K562 (cell line): ENCODE measurements at regions not wholly inside any gene's neighbourhood (a gene's known extent, or its start where the extent isn't known, plus 50 kb on each side); places are given as distances from the start of the nearest gene placed in this dataset.

ENCODE experiments used
- DDX20 ChIP-seq: fragments of 450-650 bp; IDR thresholded peaks from 2 replicates; pipeline ENCODE4 v1.6.1; 2016; ENCODE audit warnings: missing genetic modification characterization, low read depth, mild to moderate bottlenecking, missing compliant biosample characterization, moderate library complexity
- E4F1 ChIP-seq: fragments of 250-450 bp; sonication (Bioruptor Pico); IDR thresholded peaks from 2 replicates; pipeline ENCODE4 v1.5.0; 2021; ENCODE audit warnings: mild to moderate bottlenecking, borderline replicate concordance
- HMGXB4 ChIP-seq: sonication (generic); formaldehyde crosslinking; IDR thresholded peaks from 2 replicates; pipeline ENCODE4 v1.8.1; 2023; ENCODE audit warnings: mild to moderate bottlenecking, missing genetic modification reagents
- PHF21A ChIP-seq: fragments of 450-650 bp; IDR thresholded peaks from 2 replicates; pipeline ENCODE4 v1.6.1; 2017; ENCODE audit warnings: low read depth, borderline replicate concordance
- RBM39 ChIP-seq: fragments of 200-400 bp; formaldehyde crosslinking; optimal IDR thresholded peaks from 2 replicates; pipeline ENCODE3; 2018; ENCODE audit warnings: low read depth, low read length
- RREB1 ChIP-seq: fragments of 250-450 bp; sonication (Bioruptor Pico); IDR thresholded peaks from 2 replicates; pipeline ENCODE4 v1.4.0; 2020
- SIX5 ChIP-seq, 2 experiments: IDR thresholded peaks; 2 replicates each; pipeline ENCODE4 v1.6.1; 2011; ENCODE audit warnings: low read length in 2 of 2, borderline replicate concordance in 1 of 2, low read depth in 1 of 2, mild to moderate bottlenecking in 1 of 2, moderate library complexity in 1 of 2; ENCODE audit not compliant: insufficient read depth in 1 of 2
- ZNF121 ChIP-seq: sonication (generic); formaldehyde crosslinking; conservative IDR thresholded peaks from 2 replicates; pipeline ENCODE4 v1.8.0; 2022; ENCODE audit warnings: missing genetic modification reagents
- ZNF224 ChIP-seq: sonication (generic); formaldehyde crosslinking; IDR thresholded peaks from 2 replicates; pipeline ENCODE4 v1.8.0; 2022; ENCODE audit warnings: mild to moderate bottlenecking, missing genetic modification reagents
- ZNF699 ChIP-seq: fragments of 250-450 bp; sonication (Bioruptor Pico); IDR thresholded peaks from 2 replicates; pipeline ENCODE4 v1.8.0; 2021; ENCODE audit warnings: mild to moderate bottlenecking, moderate library complexity; ENCODE audit not compliant: insufficient replicate concordance

GRCh38 chr21:38159355-38159754 lies 97.4 kb upstream of the KCNJ15 start (continued):
- TF ChIP-seq E4F1 (CRISPR knock-in tag) (no peak), SIX5 (IDR thresholded peaks at IDR 0.05; ENCODE audit: borderline replicate concordance in 1 of 2, insufficient read depth in 1 of 2, low read depth in 1 of 2, low read length in 2 of 2) (no peak), DDX20 (tag) (no peak), ZNF699 (CRISPR knock-in tag) (no peak), RBM39 (no peak), ZNF224 (CRISPR knock-in tag) (no peak), ZNF121 (CRISPR knock-in tag) (no peak), RREB1 (CRISPR knock-in tag) (no peak), PHF21A (no peak), HMGXB4 (CRISPR knock-in tag) (no peak)
